ENCODE measurements at regions not wholly inside any gene's neighbourhood (a gene's known extent, or its start where the extent isn't known, plus 50 kb on each side); places are given as distances from the start of the nearest gene placed in this dataset.

DNA sequence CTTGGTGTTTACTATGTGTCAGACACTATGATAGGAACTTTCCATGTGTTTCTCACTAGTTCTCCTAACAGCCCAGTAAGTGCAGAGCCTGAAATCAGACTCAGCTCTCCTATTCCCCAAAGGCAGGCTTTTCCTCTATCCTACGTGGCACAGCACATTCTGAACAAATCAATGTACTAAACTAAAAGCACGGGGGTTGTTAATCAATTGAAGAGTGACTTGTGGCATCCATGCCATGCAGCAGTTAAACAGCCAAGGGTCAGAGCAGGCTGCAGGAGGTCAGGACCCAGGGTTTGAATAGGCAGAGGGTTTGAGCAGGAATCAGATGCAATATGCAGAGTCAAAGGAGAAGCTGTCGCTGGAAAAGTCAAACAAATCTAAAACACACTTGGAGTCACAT is 289.7 kb upstream of the LDB2 start:
- TF ChIP-seq GATA2 (IDR thresholded peaks at IDR 0.05; ENCODE audit: low read depth, low read length) (no peak), GATA3 (IDR thresholded peaks at IDR 0.05; ENCODE audit: low read depth, low read length) (no peak)
